AG04450 (cell line): ENCODE measurements at regions not wholly inside any gene's neighbourhood (a gene's known extent, or its start where the extent isn't known, plus 50 kb on each side); places are given as distances from the start of the nearest gene placed in this dataset.
A peak's percentile ranks its signal among the peaks of the same experiment; 100 is the strongest.

Experiments
- CTCF ChIA-PET: fragments of 300-600, 350-600 bp; formaldehyde crosslinking; extraction: SDS; loops from one replicate; lab custom pipeline; 2022; ENCODE audit warnings: antibody characterized with exemption, inconsistent platforms; lab: Charles Lee
- POLR2A ChIA-PET: fragments of 350-600 bp; formaldehyde crosslinking; extraction: SDS; loops from one replicate; lab custom pipeline; 2021; ENCODE audit warnings: antibody characterized with exemption, inconsistent platforms; lab: Yijun Ruan, JAX
- DNase-seq: peaks from one replicate; pipeline ENCODE4 v3.0.0-alpha.2; 2011; ENCODE audit warnings: low read depth, low spot score
- H3K27ac ChIP-seq: one replicate; pipeline ENCODE4 v1.5.1; 2012; ENCODE audit warnings: low read depth, low read length, control low read depth
- H3K27me3 ChIP-seq: one replicate; pipeline ENCODE4 v1.6.0; 2012; ENCODE audit warnings: low read length; ENCODE audit not compliant: control insufficient read depth, insufficient read depth
- H3K4me3 ChIP-seq: 2 replicates; pipeline ENCODE4 v1.5.1; 2011; ENCODE audit warnings: mild to moderate bottlenecking, low read depth, low read length, control low read depth
- H3K9me3 ChIP-seq: 2 replicates; pipeline ENCODE4 v1.5.1; 2012; ENCODE audit warnings: low read length; ENCODE audit not compliant: control insufficient read depth, insufficient read depth
- CTCF ChIP-seq: IDR thresholded peaks from 2 replicates; pipeline ENCODE4 v1.5.1; 2011; ENCODE audit warnings: low read depth, low read length, control low read depth, inconsistent platforms

GRCh38 chr13:75154331-75154730 lies 327.6 kb downstream of the TBC1D4 start:
- Histone ChIP-seq H3K9me3 (no peaks in the 10 kb centered on the region), H3K27ac (no peak overlapping the region), H3K27me3 (no peaks in the 10 kb centered on the region), H3K4me3 (no peak overlapping the region)
- POLR2A ChIA-PET = no interaction called here
- CTCF ChIA-PET = interaction anchor here (1.0 kb wide), 1 partner anchor 9 kb away, joined by 5 read pairs; no protein-coding TSS in a partner anchor
- DNase-seq = no peak
- TF ChIP-seq CTCF = no peak

DNA sequence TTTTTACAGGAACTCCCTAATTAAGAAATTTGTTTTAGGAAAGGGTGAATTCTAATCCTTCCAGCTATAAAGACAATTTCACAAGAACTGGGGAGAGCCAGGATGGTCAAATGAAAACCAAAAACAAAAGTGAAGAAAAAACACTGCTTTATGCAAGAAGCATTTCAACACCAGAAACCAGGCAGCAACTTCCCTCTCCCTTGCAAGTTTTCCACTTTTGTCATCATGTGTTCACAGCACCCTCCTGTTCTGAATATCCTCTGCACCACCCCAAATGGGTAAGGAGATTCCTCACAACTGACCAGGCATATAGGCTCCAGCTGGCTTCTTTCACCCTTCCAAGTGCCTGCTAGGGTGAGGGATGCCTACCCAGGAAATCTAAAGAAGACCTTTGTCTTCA lies 328.1 kb downstream of the TBC1D4 start:
- H3K27me3 ChIP-seq = no peaks in the 10 kb centered on the region
- H3K27ac ChIP-seq = no peak overlapping the region
- no peak for DNase-seq
- H3K9me3 ChIP-seq = no peaks in the 10 kb centered on the region
- H3K4me3 ChIP-seq = no peak overlapping the region
- TF ChIP-seq CTCF = no peak
- CTCF ChIA-PET = no interaction called here
- POLR2A ChIA-PET = no interaction called here

DNA sequence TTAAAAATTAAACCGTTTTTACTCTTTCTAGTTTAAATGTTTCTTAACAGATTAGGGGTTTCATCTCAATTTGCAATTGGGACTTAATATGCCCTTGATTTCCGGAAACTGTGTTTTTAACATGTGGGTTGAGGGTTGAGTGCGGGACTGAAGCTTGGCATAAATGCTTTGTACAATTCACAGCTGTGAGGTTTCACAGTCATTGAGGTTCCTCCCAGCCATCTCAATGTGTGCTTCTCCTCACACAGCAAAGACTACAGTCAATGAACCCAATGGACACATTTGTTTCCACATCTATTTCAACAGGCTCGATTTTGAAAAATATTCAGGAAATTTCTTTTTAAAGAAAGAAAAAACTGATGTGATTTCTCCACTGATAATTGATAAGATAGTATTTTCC lies 328.6 kb downstream of the TBC1D4 start:
- Histone ChIP-seq H3K4me3 (no peak overlapping the region), H3K9me3 (no peaks in the 10 kb centered on the region), H3K27me3 (no peaks in the 10 kb centered on the region), H3K27ac (no peak overlapping the region)
- no peak for TF ChIP-seq CTCF
- POLR2A ChIA-PET = interaction anchor here (0.7 kb wide), 1 partner anchor 1284 kb away, joined by 6 read pairs; no protein-coding TSS in a partner anchor
- CTCF ChIA-PET = no interaction called here
- DNase-seq = no peak

- no peaks in the 10 kb centered on the region for H3K27me3 ChIP-seq
- H3K4me3 ChIP-seq = no peak overlapping the region
- no peak overlapping the region for H3K27ac ChIP-seq
- TF ChIP-seq CTCF = no peak
- peak; percentile 13 for DNase-seq
- POLR2A ChIA-PET = no interaction called here
- CTCF ChIA-PET = no interaction called here
- no peaks in the 10 kb centered on the region for H3K9me3 ChIP-seq
Observed at GRCh38 chr13:75151081-75151643, 330.8 kb downstream of the TBC1D4 start.

GRCh38 chr13:75149776-75150175 lies 332.2 kb downstream of the TBC1D4 start:
- no peak for DNase-seq
- no peaks in the 10 kb centered on the region for H3K9me3 ChIP-seq
- ChIA-PET POLR2A (no interaction called here), CTCF (no interaction called here)
- TF ChIP-seq CTCF = no peak
- no peak overlapping the region for H3K27ac ChIP-seq
- no peaks in the 10 kb centered on the region for H3K27me3 ChIP-seq
- no peak overlapping the region for H3K4me3 ChIP-seq
